GM19395 (cell line): ENCODE measurements at regions not wholly inside any gene's neighbourhood (a gene's known extent, or its start where the extent isn't known, plus 50 kb on each side); places are given as distances from the start of the nearest gene placed in this dataset.

ENCODE experiments used
- ATAC-seq: cut with Tn5 transposase; IDR thresholded peaks from one replicate; pipeline ENCODE4 v1.9.1; 2021; ENCODE audit warnings: mild to moderate bottlenecking, moderate library complexity; ENCODE audit not compliant: unreplicated experiment

DNA sequence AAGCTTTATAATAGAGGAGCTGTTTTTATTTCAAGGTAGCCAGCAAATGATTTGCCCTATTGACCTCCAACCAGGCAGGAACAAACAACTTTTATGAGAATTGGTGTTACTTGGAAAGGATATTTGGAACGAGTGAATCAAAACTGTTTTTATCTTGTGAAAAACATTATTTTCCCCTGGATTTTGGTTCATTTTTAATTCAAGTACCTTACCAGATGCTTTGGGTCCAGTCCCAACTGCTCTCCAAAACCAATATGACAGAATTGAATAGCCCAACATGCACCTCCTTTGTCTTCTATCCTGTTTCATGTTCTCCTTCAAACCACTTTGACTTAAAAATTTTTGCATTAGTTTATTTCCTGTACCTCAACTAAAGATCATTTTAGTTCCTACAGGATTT lies 178.6 kb upstream of the RBMS1 start:
- ATAC-seq, result no peak

DNA sequence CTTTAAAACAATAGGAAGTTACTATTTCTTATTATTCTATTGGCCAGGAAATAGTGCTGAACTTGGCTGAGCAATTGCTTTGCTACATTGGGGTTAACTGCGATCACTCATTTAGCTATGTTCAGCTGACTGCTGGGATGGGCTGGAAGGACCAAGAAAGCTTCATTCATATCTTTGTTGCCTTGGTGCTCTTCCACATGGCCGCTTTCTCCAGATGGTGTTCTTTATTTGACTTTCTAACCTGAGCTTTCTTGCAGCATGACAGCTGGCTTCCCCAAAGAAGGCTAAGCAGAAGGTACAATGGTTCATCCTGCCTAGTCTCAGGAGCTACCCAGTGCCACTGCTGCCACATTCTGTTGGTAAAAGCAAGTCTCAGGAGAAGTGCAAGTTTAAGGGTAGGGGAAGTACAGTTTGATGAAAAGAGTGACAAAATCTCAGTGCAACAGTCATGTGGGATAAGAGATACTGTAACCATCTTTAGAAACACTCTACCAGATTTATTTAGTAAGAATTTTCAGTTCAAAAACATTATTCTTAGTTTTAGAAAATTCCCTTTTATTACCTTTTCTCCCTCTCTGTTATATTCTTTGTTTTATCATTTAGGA lies 180.6 kb upstream of the RBMS1 start:
- ATAC-seq, result no peak

DNA sequence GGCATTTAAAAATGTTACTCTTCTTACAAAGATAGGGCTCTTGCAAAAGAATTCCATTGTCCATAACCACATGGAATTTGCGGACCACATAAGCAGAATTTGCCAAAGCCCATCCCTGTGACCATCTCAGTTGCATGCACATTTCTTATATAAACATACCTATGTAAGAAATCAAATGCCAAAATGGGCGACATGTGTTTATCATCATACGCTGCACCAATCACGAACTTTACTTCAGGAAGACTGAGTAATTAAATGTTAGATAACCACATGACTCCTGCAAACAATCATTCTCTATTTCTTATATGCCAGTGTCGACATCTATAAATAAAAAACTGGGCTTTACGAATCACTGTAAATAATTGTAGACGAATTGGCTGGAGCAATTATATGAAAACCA lies 186.1 kb upstream of the RBMS1 start:
- no peak for ATAC-seq

DNA sequence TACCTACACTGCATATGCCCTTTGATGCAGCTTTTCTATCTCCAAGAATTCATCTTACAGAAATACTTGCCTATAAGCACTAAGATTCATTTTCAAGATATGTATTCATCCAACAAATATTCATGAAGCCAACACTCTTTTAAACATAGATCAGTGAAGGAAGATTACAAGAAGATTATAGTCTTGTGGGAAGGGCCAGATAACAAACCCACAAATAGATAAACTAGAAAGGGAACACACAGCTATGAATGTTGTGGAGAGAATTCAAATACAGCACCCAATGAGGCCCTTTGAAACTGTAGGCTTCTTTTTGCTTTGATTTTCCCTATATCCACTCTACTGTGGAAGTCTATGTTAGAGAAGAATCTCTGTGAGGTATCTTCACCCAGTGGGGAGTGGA lies 186.7 kb upstream of the RBMS1 start:
- ATAC-seq, result no peak

DNA sequence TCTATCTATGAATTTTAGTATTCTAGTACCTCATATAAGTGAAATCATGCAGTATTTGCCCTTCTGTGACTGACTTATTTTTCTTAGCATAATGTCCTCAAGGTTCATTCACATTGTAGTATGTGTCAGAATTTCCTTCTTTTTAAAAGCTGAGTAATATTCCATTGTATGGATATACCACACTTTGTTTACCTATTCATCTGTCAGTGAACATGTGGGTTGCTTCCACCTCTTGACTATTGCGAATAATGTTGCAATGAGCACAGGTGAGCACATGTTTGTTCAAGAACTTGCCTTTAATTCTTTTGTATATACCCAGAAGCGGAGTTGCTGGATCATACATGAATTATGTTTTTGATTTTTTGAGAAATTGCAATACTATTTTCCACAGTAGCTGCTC lies 187.4 kb upstream of the RBMS1 start:
- no peak for ATAC-seq

DNA sequence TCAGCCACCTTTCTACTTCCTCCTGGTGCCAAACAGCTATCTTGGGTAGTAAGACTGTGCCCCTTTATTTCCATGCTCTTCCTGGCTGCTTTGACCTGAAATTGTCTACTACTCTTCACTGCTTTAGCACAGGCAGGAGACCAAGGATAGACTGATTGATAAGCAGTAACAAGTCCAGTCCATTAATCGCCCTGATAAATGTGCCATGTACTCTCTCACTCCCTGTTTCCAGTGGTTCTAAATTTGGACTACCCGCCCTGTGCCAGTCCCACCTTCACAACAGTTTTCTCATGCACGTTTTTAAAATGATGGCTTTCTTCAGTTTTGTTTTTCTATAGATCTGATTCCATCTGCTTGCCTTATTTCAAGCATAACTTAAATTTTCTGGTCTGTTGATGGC lies 189.6 kb upstream of the RBMS1 start:
- no peak for ATAC-seq

DNA sequence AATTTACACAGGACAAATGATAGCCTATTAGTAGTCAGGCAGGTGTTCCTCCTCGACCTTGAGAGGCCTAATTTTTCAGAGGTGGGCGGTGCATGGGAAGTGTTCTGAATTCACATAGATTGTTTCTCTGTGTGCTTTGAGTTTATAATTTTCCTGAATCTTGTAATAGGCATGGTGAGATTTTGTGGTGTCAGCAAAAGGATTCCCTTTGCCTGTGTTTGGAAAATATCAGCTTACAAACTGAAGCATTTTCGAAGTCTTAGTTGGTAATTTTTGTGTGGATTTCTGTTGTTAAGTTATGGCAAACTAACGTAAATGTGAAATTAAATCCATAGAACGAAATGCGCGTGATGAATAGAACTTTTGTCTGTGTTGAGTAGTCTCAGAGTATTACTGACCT lies 194.0 kb upstream of the RBMS1 start:
- no peak for ATAC-seq

DNA sequence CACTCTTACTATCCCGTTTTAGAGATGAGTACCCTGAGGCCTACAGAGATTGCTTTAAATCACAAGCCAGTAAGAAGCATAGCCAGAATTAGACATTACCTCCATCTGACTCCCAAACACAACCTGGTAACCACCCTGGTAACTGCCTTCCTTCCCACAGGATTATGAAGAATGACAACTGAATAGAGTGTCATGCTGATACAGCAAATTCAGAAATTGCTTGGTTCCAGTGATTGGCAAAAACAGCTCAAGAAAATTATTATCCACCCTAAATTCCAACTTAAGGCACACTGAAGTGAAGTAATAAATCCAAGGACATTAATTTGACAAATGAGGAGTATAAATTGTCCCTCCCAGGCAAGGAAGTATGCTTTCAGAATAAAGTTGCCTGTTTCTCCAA lies 195.8 kb upstream of the RBMS1 start:
- ATAC-seq, result no peak

DNA sequence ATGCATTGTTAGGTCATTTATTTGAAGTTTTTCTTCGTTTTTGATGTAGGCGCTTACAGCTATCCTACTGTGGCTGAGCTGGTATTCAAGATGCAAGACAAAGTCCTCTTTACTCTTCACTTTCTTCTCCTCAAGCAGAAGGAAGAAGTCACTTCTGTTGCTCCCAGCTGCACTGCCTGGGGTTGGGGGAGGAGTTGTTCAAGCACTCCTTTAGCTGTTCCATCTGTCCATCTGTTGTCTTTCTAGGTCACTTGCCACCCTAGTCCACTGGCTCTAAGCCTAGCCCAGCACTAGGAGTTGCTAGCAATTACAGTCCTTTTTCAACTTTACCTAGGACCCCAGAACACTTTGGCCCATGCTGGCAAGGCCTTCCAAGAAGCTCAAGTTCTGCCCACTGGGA lies 200.6 kb upstream of the RBMS1 start:
- peak; percentile 13 for ATAC-seq

DNA sequence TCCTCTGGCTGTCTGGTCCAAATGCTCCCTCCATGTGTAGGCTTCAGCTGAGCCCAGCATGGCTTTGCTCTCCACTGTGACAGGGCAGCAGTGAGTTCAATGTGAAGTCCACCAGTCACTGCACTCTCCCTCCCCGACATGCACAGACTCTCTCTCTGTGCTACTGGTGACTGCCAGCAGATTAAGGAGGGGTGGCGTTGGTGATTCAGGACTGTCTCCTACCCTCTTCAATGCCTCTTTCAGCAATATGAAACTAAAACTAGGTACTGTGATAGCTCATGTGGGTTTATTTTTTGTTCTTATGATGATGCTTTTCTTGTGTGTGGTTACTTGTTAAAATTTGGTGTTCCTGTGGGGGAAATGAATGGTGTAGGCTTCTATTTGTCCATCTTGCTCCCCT lies 201.0 kb upstream of the RBMS1 start:
- peak; percentile 63 for ATAC-seq

DNA sequence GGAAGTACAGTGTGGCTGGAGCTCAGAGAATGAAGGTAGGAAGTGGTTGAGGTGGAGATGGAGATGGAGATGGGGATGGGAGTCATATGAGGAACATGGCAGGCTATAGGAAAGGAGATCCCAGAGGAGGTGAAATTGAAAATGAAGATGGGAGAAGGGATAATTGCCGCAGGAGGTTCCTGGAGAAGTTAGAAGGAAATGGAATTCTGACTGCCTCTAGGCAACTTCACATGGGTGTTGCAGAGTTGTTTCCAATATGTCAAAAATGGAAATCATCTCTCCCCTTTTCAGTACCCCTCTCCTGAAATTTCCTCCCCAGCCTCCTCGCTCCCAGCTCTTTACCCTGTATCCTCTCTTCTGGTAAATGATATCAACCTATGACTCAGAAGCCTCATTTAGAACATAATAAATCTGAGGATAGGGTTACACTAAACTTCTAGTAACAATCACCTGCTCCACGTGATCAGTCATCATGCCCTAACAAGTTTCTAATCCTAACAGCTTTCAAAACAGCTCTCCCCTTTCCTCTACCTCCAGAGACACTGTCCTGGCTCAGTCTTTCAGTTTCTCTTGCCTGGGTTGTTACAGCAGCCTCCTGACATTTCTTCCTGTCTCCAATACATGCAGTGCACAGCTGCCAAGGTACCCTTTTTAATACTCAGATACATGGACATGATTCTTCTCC lies 201.9 kb upstream of the RBMS1 start:
- ATAC-seq, result no peak

DNA sequence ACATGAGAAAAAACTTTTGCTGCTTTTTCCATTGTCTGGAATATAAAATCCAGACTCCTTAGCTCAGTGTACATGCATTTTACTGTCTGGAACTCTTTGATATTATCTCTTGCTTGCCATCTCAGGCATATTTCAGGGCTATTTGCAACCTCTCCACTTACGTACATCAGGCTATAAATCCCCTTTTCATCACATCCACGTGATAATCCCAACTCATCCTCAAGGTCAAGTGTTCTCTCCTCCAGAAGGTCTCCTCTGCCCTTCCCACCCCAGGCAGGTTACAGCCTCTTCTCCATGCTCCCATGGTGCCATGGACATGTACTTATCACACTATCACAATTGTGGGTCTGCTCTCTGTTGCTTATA lies 202.5 kb upstream of the RBMS1 start:
- no peak for ATAC-seq

DNA sequence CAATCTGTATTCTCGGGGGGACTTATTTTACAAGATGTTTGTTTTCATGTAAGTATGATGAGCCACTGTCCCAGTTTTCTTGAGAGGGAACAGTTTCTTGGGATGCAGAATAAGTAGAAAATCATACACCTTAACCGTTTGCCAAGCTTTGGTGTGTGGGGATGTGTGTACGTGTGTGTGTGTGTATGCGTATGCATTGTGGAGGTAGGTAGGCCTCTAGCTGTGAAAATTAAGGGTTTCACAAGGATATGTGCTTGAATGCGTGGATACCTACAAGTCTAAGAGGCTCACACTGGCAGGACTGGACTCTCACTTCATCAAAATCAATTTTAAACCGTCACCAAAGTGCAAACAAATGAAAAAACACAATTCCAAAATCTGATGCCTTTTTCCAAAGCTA lies 204.2 kb upstream of the RBMS1 start:
- ATAC-seq, result no peak

DNA sequence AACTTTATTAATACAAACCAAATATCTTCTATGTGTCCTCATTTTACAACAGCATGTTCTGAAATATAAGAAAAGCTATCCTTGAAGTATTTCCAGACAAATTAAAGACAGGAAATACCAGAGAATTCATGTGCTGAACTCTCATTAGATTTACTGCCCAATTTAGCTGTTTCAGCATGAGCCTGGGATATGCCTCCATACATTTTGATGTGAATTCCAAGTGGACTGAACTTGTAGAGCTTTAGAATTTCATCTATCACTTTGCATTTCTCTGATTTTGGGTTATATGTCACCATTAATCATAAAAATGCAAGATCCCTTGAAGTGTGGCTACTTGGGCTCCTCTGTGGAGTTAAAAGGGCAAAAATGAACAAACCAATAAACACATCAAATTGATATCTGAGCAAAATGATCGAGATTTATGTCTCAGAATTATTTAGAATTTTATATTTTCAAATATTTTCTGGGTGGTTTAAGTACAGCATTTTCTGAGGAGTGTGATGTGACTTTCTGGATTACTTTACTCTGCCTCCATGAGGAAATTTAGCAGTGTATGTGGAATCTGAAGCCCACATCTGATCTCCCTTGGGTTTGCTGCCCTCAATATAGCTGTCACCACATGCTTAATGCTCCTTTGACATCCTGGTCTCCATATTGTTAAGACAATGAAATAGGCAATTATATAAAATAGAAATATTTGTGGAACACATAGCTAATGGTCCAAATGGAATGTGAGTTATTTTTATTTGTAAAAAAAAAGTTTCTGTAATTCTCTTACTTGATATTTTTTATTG lies 206.6 kb upstream of the RBMS1 start:
- no peak for ATAC-seq

DNA sequence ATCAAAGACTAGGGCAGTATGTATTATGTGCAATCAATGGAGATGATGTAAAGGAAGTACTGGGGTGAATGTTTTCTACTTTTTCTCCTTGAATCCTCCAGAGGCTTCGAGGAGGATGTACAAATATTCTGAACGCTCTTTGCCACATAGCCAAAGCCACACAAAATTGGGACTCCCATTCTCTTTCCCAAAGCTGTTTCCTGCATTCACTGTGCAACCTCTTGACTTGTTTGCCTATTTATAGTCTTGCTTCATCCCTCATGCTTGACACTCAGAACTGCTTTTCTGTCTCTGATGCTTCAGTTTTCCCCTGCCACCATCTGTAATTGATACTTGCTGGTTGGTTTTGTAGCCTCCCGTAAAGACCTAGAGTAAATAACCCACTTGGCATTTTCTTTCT lies 208.2 kb upstream of the RBMS1 start:
- no peak for ATAC-seq

DNA sequence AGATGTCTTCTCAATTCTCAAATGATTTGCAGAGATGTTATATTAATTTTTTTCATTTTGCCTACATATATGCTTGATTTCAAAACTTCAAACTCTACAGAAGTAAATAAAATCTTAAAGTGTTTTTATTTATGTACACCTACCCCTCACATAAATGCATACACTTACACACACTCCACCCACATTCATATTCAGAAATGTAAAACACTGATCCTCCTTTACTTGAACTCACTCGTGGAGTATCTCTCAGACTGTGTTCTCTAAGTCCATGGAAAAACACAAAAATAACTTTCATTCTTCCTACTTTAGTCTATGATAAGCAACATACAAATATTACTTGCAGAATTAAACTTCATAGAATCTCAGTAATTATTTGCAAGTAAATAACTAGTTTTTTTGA lies 209.1 kb upstream of the RBMS1 start:
- no peak for ATAC-seq

DNA sequence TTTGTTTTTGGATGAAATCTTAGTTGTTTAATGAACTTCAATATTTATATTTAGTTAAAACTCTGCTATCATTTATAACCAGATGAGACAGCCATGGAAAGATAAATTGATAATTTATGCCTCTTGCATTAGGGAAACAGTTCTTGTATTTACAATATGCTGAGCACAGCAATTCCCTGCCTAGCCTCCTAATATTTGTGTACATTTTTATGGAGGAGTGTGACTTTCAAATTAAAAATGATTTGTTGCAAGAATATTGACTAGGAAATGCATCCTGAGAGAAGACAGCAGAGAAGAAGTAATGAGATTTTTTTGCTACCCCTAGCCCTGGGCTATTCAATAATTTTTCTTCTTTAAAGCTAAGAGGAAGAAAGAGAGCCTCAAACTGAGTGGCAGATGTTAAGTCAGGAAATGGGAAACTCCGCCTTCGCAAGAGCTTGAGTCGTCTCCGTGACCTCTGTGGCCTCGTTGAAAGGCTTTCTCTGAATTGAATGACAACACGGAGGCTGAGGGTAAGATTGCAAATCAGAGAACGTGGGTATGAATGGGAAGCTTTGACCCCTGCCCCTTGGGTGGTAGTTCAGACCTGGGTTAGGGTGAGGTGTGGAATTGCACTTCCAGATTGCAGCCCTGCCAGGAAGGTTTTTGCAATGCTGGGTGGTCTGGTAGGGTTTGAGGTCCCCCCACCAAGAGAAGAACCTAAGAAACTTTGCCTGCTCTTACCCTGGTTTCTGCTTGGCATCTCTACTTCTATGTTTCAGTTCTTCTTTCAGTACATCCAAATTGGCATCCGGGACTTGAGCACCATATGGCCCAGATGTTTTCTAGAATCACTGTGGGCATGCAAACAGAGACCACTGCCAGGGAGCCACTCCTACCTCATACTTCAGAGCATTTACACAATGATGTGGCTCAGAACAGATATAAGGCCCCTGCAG lies 210.3 kb upstream of the RBMS1 start:
- peak; percentile 91 for ATAC-seq

DNA sequence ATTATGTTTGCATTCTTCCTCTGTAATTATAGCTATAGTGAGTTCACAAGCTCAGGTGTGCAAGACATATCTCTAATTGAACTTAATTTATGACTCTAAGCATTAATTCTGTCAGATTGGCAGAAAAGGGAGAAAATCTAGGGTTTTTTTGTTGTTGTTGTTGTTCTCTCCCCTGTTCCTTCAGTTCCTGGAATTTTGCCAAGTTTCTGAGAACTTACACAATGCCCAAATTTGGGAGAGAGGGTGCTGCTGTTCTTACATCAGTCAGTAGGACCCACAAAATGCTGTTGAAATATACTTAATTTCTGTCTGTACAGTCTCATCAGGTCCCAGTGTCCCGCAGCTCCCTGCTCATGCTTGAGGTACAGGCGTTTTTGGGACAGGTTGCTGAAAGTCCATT lies 221.8 kb upstream of the RBMS1 start:
- no peak for ATAC-seq

DNA sequence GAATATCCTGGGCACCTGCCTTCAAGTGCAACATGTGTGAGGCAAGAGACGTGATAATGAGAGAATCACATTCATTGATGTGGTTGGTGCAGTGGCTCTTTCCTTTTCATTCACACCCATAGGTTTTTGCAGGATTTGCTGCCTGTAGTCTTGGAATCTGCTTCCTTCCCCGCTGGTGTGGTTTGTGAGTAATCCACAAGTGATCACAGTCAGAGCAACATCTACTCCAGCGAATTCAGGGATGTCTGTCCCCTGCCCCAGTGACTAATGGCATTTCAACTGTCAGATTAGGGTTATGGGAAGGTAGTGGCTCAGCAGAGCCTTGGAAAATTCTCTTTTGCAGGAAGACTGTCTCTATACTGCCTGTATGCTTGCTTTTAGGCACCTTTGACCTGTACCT lies 225.5 kb upstream of the RBMS1 start:
- no peak for ATAC-seq

DNA sequence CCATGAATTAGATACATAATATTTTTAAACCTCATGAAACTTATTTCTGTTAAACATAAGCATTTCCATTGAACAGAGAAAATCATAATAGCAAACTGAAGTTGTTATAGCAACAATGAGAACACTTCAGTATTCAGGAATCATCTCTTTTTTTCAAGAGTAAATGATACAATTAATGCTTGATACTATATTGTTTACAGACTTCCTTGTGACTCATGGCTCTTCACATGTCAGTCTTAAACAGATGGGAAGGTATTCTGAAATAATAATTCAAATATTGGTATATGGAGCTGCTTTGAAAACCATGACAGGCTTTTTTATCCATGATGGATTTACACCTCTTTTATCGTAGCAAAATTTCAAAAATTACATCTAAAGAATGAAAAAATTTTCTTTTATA lies 226.5 kb upstream of the RBMS1 start:
- ATAC-seq, result no peak
